Hepatocyte (in vitro differentiated cells): ENCODE measurements at regions not wholly inside any gene's neighbourhood (a gene's known extent, or its start where the extent isn't known, plus 50 kb on each side); places are given as distances from the start of the nearest gene placed in this dataset.
A peak's percentile ranks its signal among the peaks of the same experiment; 100 is the strongest.

Experiments used
- DNase-seq: peaks from one replicate; pipeline ENCODE4 v3.0.0-alpha.2; 2016; ENCODE audit warnings: low spot score
- H2AFZ ChIP-seq: fragments of 200-600 bp; sonication (generic); 2 replicates; pipeline ENCODE4 v1.6.0; 2016; ENCODE audit warnings: antibody characterized with exemption, mild to moderate bottlenecking
- H3K27ac ChIP-seq: fragments of 200-600 bp; sonication (generic); 2 replicates; pipeline ENCODE4 v1.5.1; 2016; ENCODE audit warnings: mild to moderate bottlenecking
- H3K27me3 ChIP-seq: fragments of 200-600 bp; sonication (generic); 2 replicates; pipeline ENCODE4 v1.6.1; 2016
- H3K36me3 ChIP-seq: fragments of 200-600 bp; sonication (generic); replicated peaks from 2 replicates; pipeline ENCODE4 v1.5.1; 2016; ENCODE audit warnings: low read depth; ENCODE audit not compliant: insufficient read depth
- H3K4me1 ChIP-seq: fragments of 200-600 bp; sonication (generic); 2 replicates; pipeline ENCODE4 v1.5.1; 2016; ENCODE audit warnings: mild to moderate bottlenecking, moderate library complexity; ENCODE audit not compliant: insufficient read depth
- H3K4me2 ChIP-seq: fragments of 200-600 bp; sonication (generic); 2 replicates; pipeline ENCODE4 v1.6.0; 2016
- H3K4me3 ChIP-seq: fragments of 200-600 bp; sonication (generic); 2 replicates; pipeline ENCODE4 v1.5.1; 2016; ENCODE audit warnings: mild to moderate bottlenecking
- H3K79me2 ChIP-seq: fragments of 200-600 bp; sonication (generic); 2 replicates; pipeline ENCODE4 v1.6.0; 2017; ENCODE audit warnings: mild to moderate bottlenecking
- H3K9me2 ChIP-seq: fragments of 200-600 bp; sonication (generic); replicated peaks from 2 replicates; pipeline ENCODE4 v1.6.0; 2017; ENCODE audit warnings: mild to moderate bottlenecking; ENCODE audit not compliant: insufficient read depth
- H3K9me3 ChIP-seq: fragments of 200-600 bp; sonication (generic); 2 replicates; pipeline ENCODE4 v1.5.1; 2016; ENCODE audit warnings: low read depth, mild to moderate bottlenecking
- H4K20me1 ChIP-seq: fragments of 200-600 bp; sonication (generic); 2 replicates; pipeline ENCODE4 v1.6.0; 2016; ENCODE audit warnings: mild to moderate bottlenecking; ENCODE audit not compliant: insufficient read depth, poor library complexity, severe bottlenecking
- CTCF ChIP-seq: fragments of 200-600 bp; sonication (generic); IDR thresholded peaks from 2 replicates; pipeline ENCODE4 v1.5.1; 2016; ENCODE audit warnings: antibody characterized with exemption, mild to moderate bottlenecking; ENCODE audit not compliant: poor library complexity
- EZH2 ChIP-seq: fragments of 200-600 bp; sonication (generic); IDR thresholded peaks from 2 replicates; pipeline ENCODE4 v1.6.1; 2016; ENCODE audit warnings: antibody characterized with exemption, mild to moderate bottlenecking, borderline replicate concordance
- EZH2phosphoT487 ChIP-seq: fragments of 200-600 bp; sonication (generic); IDR thresholded peaks from one replicate; pipeline ENCODE4 v1.6.1; 2018; ENCODE audit warnings: antibody characterized with exemption, mild to moderate bottlenecking, low read depth, moderate library complexity; ENCODE audit not compliant: unreplicated experiment, severe bottlenecking
- WGBS: methylation state at CpG from one replicate; pipeline ENCODE4 v1.1.6; 2016; ENCODE audit warnings: low lambda C conversion rate; ENCODE audit errors: missing lambda C conversion rate; 5-methylcytosine and 5-hydroxymethylcytosine counted together

GRCh38 chr6:120871416-120872261 lies 462.6 kb downstream of the TBC1D32 start:
- no peak overlapping the region for H3K4me2 ChIP-seq
- no peak for DNase-seq
- no peak for TF ChIP-seq CTCF
- TF ChIP-seq EZH2: no peak
- TF ChIP-seq EZH2phosphoT487: no peak
- no peaks in the 10 kb centered on the region for H3K27me3 ChIP-seq
- no peaks in the 10 kb centered on the region for H3K9me2 ChIP-seq
- H3K4me1 ChIP-seq: no peaks in the 10 kb centered on the region
- no peak overlapping the region for H3K4me3 ChIP-seq
- WGBS: 86% methylated on average over 23 of the region's 23 CpGs
- H2AFZ ChIP-seq: no peak overlapping the region
- H4K20me1 ChIP-seq: no peaks in the 10 kb centered on the region
- no peaks in the 10 kb centered on the region for H3K9me3 ChIP-seq
- H3K36me3 ChIP-seq: no peaks in the 10 kb centered on the region
- no peak overlapping the region for H3K27ac ChIP-seq
- no peaks in the 10 kb centered on the region for H3K79me2 ChIP-seq

GRCh38 chr6:120869397-120869796 lies 464.9 kb downstream of the TBC1D32 start:
- 58% methylated on average over 1 of the region's 1 CpG for WGBS
- Histone ChIP-seq H3K36me3 (no peaks in the 10 kb centered on the region), H3K9me2 (no peaks in the 10 kb centered on the region), H4K20me1 (no peaks in the 10 kb centered on the region), H3K79me2 (no peaks in the 10 kb centered on the region), H3K9me3 (no peaks in the 10 kb centered on the region), H3K4me3 (no peak overlapping the region), H3K27me3 (no peaks in the 10 kb centered on the region), H3K4me1 (no peaks in the 10 kb centered on the region), H3K27ac (no peak overlapping the region), H3K4me2 (no peak overlapping the region), H2AFZ (no peak overlapping the region)
- DNase-seq: peak; percentile 23
- TF ChIP-seq EZH2: no peak
- TF ChIP-seq CTCF: no peak
- no peak for TF ChIP-seq EZH2phosphoT487

- Histone ChIP-seq H3K4me1 (no peaks in the 10 kb centered on the region), H4K20me1 (no peaks in the 10 kb centered on the region), H3K9me2 (no peaks in the 10 kb centered on the region), H3K27me3 (no peaks in the 10 kb centered on the region), H2AFZ (no peak overlapping the region), H3K4me2 (no peak overlapping the region), H3K9me3 (no peaks in the 10 kb centered on the region), H3K79me2 (no peaks in the 10 kb centered on the region), H3K4me3 (no peak overlapping the region), H3K36me3 (no peaks in the 10 kb centered on the region), H3K27ac (no peak overlapping the region)
- TF ChIP-seq CTCF: no peak
- TF ChIP-seq EZH2: no peak
- TF ChIP-seq EZH2phosphoT487: no peak
- 84% methylated on average over 3 of the region's 3 CpGs for WGBS
- DNase-seq: no peak
Observed at GRCh38 chr6:120857422-120857821, 476.9 kb downstream of the TBC1D32 start.
